HepG2 (cell line): ENCODE measurements at regions not wholly inside any gene's neighbourhood (a gene's known extent, or its start where the extent isn't known, plus 50 kb on each side); places are given as distances from the start of the nearest gene placed in this dataset.

Experiments
- ATAC-seq: fragments of 200-7000 bp; cut with Tn5 transposase; 3 replicates; pipeline ENCODE4 v1.9.1; 2020; ENCODE audit warnings: mild to moderate bottlenecking, moderate library complexity
- BruUV-seq: library from RNA; stranded (reverse); fragments of 400-500 nt; replicated peaks from 2 replicates; lab custom pipeline; 2021; lab: Mats Ljungman, UMichigan
- CTCF ChIA-PET: fragments of 300-600 bp; formaldehyde crosslinking; extraction: SDS; loops from one replicate; lab custom pipeline; 2021; ENCODE audit warnings: low total read pairs, inconsistent platforms, low intra/inter-chr PET ratio; lab: Yijun Ruan, JAX
- POLR2A ChIA-PET: fragments of 350-600 bp; sonication (Branson Sonifier 250); formaldehyde crosslinking; loops from one replicate; lab custom pipeline; 2020; ENCODE audit warnings: antibody characterized with exemption, inconsistent platforms; lab: Yijun Ruan, JAX
- DNase-seq: peaks from one replicate; pipeline ENCODE4 v3.0.0-alpha.2; 2015; ENCODE audit warnings: low spot score
- FAIRE-seq: peaks from 3 replicates; lab custom pipeline; 2011; peaks lifted over from hg19 to GRCh38; lab: Jason Lieb, UNC
- H2AFZ ChIP-seq: one replicate; pipeline ENCODE4 v1.6.1; 2011; ENCODE audit warnings: low read length, inconsistent platforms
- H3K27ac ChIP-seq: fragments of 300-600 bp; 3 replicates; pipeline ENCODE4 v1.8.0; 2011; ENCODE audit warnings: mixed run types, mild to moderate bottlenecking, mixed read lengths, low read length, inconsistent platforms; ENCODE audit not compliant: insufficient read depth; ENCODE audit errors: extremely low read length
- H3K27me3 ChIP-seq, 2 experiments: fragments of 200-600 bp in 1 of 2; 2 replicates in 1 of 2; 3 replicates in 1 of 2; pipeline versions ENCODE4 v1.6.0 to v1.8.0; 2011; ENCODE audit warnings: low read length in 2 of 2, mild to moderate bottlenecking in 2 of 2, moderate library complexity in 2 of 2, inconsistent platforms in 1 of 2; ENCODE audit not compliant: insufficient read depth in 2 of 2, control insufficient read depth in 1 of 2
- H3K36me3 ChIP-seq, 2 experiments: fragments of 200-600 bp in 1 of 2; replicated peaks in 1 of 2; 2 replicates in 1 of 2; 3 replicates in 1 of 2; pipeline versions ENCODE4 v1.5.1 to v1.8.0; 2011; ENCODE audit warnings: low read length in 2 of 2, inconsistent platforms in 1 of 2; ENCODE audit not compliant: insufficient read depth in 2 of 2, control insufficient read depth in 1 of 2
- H3K4me1 ChIP-seq: 2 replicates; pipeline ENCODE4 v1.5.1; 2012; ENCODE audit warnings: low read length, inconsistent platforms; ENCODE audit not compliant: insufficient read depth
- H3K4me2 ChIP-seq: 2 replicates; pipeline ENCODE4 v1.6.0; 2011; ENCODE audit warnings: low read depth, low read length, inconsistent platforms
- H3K4me3 ChIP-seq, 3 experiments: fragments of 200-600 bp in 1 of 3; sonication (generic), shearing (Covaris generic) in 1 of 3; replicated peaks in 1 of 3; 2 replicates each; pipeline ENCODE4 v1.5.1; 2011 to 2016; ENCODE audit warnings: low read length in 3 of 3, inconsistent platforms in 2 of 3, low read depth in 2 of 3, mild to moderate bottlenecking in 2 of 3, control low read depth in 1 of 3, mixed read lengths in 1 of 3; ENCODE audit not compliant: insufficient read depth in 1 of 3
- H3K79me2 ChIP-seq: one replicate; pipeline ENCODE4 v1.6.1; 2011; ENCODE audit warnings: low read length, inconsistent platforms; ENCODE audit not compliant: insufficient read depth
- H3K9ac ChIP-seq: 2 replicates; pipeline ENCODE4 v1.6.0; 2011; ENCODE audit warnings: mild to moderate bottlenecking, low read depth, low read length, inconsistent platforms; ENCODE audit not compliant: insufficient read depth
- H3K9me3 ChIP-seq: 2 replicates; pipeline ENCODE4 v1.5.1; 2012; ENCODE audit warnings: mild to moderate bottlenecking, low read length
- H4K20me1 ChIP-seq: 2 replicates; pipeline ENCODE4 v1.6.0; 2011; ENCODE audit warnings: inconsistent platforms, mild to moderate bottlenecking, low read length, moderate library complexity; ENCODE audit not compliant: insufficient read depth
- IRF9 ChIP-seq: sonication (generic); formaldehyde crosslinking; IDR thresholded peaks from 2 replicates; pipeline ENCODE4 v1.8.0; 2022; ENCODE audit warnings: missing genetic modification reagents, mild to moderate bottlenecking, borderline replicate concordance
- PBX3 ChIP-seq: sonication (generic); formaldehyde crosslinking; IDR thresholded peaks from 2 replicates; pipeline ENCODE4 v1.8.1; 2023; ENCODE audit warnings: missing genetic modification reagents, inconsistent platforms, borderline replicate concordance
- POLR2AphosphoS2 ChIP-seq: IDR thresholded peaks from 2 replicates; pipeline ENCODE4 v1.6.1; 2011; ENCODE audit warnings: low read depth, low read length, improper control_type of control experiment
- ZMYM4 ChIP-seq: sonication (generic); formaldehyde crosslinking; IDR thresholded peaks from 2 replicates; pipeline ENCODE4 v1.8.1; 2023; ENCODE audit warnings: mild to moderate bottlenecking, missing genetic modification reagents
- ZNF503 ChIP-seq: sonication (generic); formaldehyde crosslinking; IDR thresholded peaks from 2 replicates; pipeline ENCODE4 v1.4.0; 2020; ENCODE audit warnings: missing genetic modification reagents
- WGBS: methylation state at CpG from one replicate; pipeline ENCODE4 v1.1.6; 2017; ENCODE audit warnings: low lambda C conversion rate; 5-methylcytosine and 5-hydroxymethylcytosine counted together
- in situ Hi-C: cut with HindIII; loops from 2 replicates; pipeline ENCODE4 v1.10.0; 2017; ENCODE audit warnings: low pct_unique_long_range_greater_than_20kb; ENCODE audit not compliant: extremely low pct_ligation_motif_present
- intact Hi-C: fragments of 100-400 bp; cut with micrococcal nuclease; formaldehyde crosslinking; loops from one replicate; pipeline ENCODE4 v1.10.0; 2022; ENCODE audit not compliant: unreplicated experiment

- no peak for TF ChIP-seq ZNF503 (CRISPR knock-in tag)
- no peak for TF ChIP-seq ZMYM4 (CRISPR knock-in tag)
- TF ChIP-seq POLR2AphosphoS2 = no peak
- TF ChIP-seq IRF9 = no peak
- no peak for TF ChIP-seq PBX3 (CRISPR knock-in tag)
- Histone ChIP-seq H3K4me3 (no peak overlapping the region), H3K9me3 (no peaks in the 10 kb centered on the region), H3K27ac (no peak overlapping the region), H3K4me2 (no peak overlapping the region), H3K79me2 (no peaks in the 10 kb centered on the region), H3K36me3 (no peaks in the 10 kb centered on the region), H3K9ac (no peak overlapping the region), H4K20me1 (no peaks in the 10 kb centered on the region), H3K27me3 (no peaks in the 10 kb centered on the region; a peak in 1 of 5 replicates), H2AFZ (no peak overlapping the region), H3K4me1 (no peaks in the 10 kb centered on the region)
- ChIA-PET CTCF (no interaction called here), POLR2A (no interaction called here)
- in situ Hi-C loops = no loop called here
- BruUV-seq = no TSS peak
- intact Hi-C loops = no loop called here
- 46% methylated on average over 9 of the region's 9 CpGs for WGBS
- ATAC-seq = no peak
- FAIRE-seq = no peak
- DNase-seq = no peak
Observed at GRCh38 chr18:24810561-24811305, 350.3 kb downstream of the HRH4 start.
